Activated T-cell treated with anti-CD3 and anti-CD28 coated beads, Interleukin-2, amount 50 U/mL, for 72 hours (primary cell): ENCODE measurements at regions not wholly inside any gene's neighbourhood (a gene's known extent, or its start where the extent isn't known, plus 50 kb on each side); places are given as distances from the start of the nearest gene placed in this dataset.

ENCODE experiments used
- ATAC-seq, 2 donors: fragments of 150-1000 bp; cut with Tn5 transposase; replicated peaks in 1 of 2; 2 replicates each; pipeline ENCODE4 v1.10.0; 2021; ENCODE audit warnings: moderate library complexity in 2 of 2, mild to moderate bottlenecking in 1 of 2
- DNase-seq, 2 donors: peaks; one replicate each; pipeline ENCODE4 v3.0.0; 2021 to 2022; ENCODE audit warnings: mixed read lengths in 1 of 2
- H3K27ac Mint-ChIP-seq: one replicate; pipeline ENCODE4 v1.8.0; 2022; ENCODE audit warnings: mild to moderate bottlenecking, moderate library complexity, mixed read lengths
- H3K27me3 Mint-ChIP-seq: one replicate; pipeline ENCODE4 v1.8.0; 2022; ENCODE audit warnings: low read depth, mixed read lengths
- H3K36me3 Mint-ChIP-seq, 2 donors: one replicate each; pipeline ENCODE4 v1.8.0; 2022; ENCODE audit warnings: mixed read lengths in 2 of 2, mild to moderate bottlenecking in 1 of 2; ENCODE audit not compliant: insufficient read depth in 2 of 2
- H3K4me1 Mint-ChIP-seq: one replicate; pipeline ENCODE4 v1.8.0; 2022; ENCODE audit warnings: low read depth, mixed read lengths
- H3K4me3 Mint-ChIP-seq, 2 donors: one replicate each; pipeline ENCODE4 v1.8.0; 2022; ENCODE audit warnings: mild to moderate bottlenecking in 2 of 2, mixed read lengths in 2 of 2, moderate library complexity in 2 of 2
- H3K9me3 Mint-ChIP-seq, 2 donors: one replicate each; pipeline ENCODE4 v1.8.0; 2022; ENCODE audit warnings: mixed read lengths in 2 of 2

DNA sequence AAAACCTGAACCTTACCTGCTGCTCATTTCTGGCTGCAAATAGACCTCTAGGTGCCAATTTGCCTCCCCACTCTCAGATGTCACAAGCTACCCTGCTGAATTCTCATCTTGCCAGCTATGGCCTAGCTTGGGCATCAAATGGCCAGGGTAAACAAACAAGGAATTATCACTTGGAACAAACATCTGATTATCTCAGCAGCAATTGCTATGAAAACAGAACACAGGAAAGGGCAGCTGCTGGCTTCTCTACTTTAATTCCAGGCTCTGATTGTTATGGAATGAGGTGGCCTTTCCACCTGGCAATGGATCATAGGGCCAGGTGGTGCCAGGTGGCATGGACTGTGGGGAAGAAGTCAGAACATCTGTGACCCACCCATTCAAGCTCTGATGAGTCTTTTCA is 505.1 kb downstream of the TLR4 start:
- ATAC-seq (no peak), DNase-seq (no peak)
- Mint-ChIP-seq H3K4me1 (no peaks in the 10 kb centered on the region), H3K4me3 (no peak overlapping the region), H3K36me3 (no peaks in the 10 kb centered on the region), H3K27ac (no peak overlapping the region), H3K27me3 (no peaks in the 10 kb centered on the region), H3K9me3 (peaks cover 1 to 6% of the 10 kb centered on the region in 2 donors)

DNA sequence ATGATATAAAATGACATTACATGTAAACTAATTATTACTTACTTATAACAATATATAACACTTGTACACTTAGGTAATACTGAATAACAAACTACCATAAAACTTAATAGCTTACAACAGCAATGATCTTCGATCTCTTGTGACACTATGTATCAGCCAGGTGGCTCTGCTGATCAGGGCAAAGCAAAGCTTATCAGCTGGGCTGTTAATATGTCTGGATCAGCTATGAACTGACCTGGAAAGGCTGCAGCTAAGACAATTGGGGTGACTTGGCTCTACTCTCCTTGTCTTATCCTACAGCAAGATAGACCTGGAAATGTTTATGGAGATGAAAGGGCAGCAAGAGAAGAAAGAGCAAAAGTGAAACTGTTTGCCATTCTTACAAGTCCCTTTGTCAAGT is 511.3 kb downstream of the TLR4 start:
- no peaks in the 10 kb centered on the region for H3K27me3 Mint-ChIP-seq
- no peaks in the 10 kb centered on the region for H3K4me1 Mint-ChIP-seq
- no peaks in the 10 kb centered on the region for H3K36me3 Mint-ChIP-seq
- H3K27ac Mint-ChIP-seq = no peak overlapping the region
- no peak for DNase-seq
- H3K4me3 Mint-ChIP-seq = no peak overlapping the region
- ATAC-seq = no peak
- peaks cover 0 to 3% of the 10 kb centered on the region in 2 donors for H3K9me3 Mint-ChIP-seq

- H3K9me3 Mint-ChIP-seq = peaks cover 0 to 1% of the 10 kb centered on the region in 2 donors
- H3K36me3 Mint-ChIP-seq = no peaks in the 10 kb centered on the region
- H3K4me3 Mint-ChIP-seq = no peak overlapping the region
- H3K27ac Mint-ChIP-seq = no peak overlapping the region
- no peaks in the 10 kb centered on the region for H3K4me1 Mint-ChIP-seq
- ATAC-seq (no peak), DNase-seq (no peak)
- no peaks in the 10 kb centered on the region for H3K27me3 Mint-ChIP-seq
Observed at GRCh38 chr9:118222375-118222774, 518.2 kb downstream of the TLR4 start.

- Mint-ChIP-seq H3K27me3 (no peaks in the 10 kb centered on the region), H3K36me3 (no peaks in the 10 kb centered on the region), H3K27ac (no peak overlapping the region), H3K4me1 (no peaks in the 10 kb centered on the region), H3K9me3 (peaks cover 0 to 1% of the 10 kb centered on the region in 2 donors), H3K4me3 (no peak overlapping the region)
- no peak for DNase-seq
- ATAC-seq = no peak
Observed at GRCh38 chr9:118223111-118223510, 518.9 kb downstream of the TLR4 start.

DNA sequence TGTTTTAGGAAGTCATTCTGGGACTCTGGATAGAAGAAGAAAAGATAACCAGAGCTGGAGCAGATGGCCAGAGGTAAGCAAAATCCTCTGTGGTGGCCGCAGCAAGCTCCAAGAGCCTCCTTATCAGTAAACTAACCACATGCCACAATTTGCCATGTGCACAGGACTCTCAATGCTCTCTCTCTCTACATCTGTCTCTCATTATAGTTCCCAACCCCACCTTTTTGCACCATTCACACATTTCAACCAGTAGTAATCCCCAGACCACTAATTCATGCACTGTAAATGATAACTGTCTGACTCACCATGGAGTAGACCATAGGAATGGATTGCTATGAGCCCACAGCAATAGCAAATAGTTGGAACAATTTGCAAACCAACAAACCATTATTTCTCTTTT is 526.1 kb downstream of the TLR4 start:
- ATAC-seq (no peak), DNase-seq (no peak)
- Mint-ChIP-seq H3K27me3 (no peaks in the 10 kb centered on the region), H3K36me3 (no peaks in the 10 kb centered on the region), H3K4me1 (no peaks in the 10 kb centered on the region), H3K9me3 (peaks cover 1 to 3% of the 10 kb centered on the region in 2 donors), H3K27ac (no peak overlapping the region), H3K4me3 (no peak overlapping the region)

DNA sequence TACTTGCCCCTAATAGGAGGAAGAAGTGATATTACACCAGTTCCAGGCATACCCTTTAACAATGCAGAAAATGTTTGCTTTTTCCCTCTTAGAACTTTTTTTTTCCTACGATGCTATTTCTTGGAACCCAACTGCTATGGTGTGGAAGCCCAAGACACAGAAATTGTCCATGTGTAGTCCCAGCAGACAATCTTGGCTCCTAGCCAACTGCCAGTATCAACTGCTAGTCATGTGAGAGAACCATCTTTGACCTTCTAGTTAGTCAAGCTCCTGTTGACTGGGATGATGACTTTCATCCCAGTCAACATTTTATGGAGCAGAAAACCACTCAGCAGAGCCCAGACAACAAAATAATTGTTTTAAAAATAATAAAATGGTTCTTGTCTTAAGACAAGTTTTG is 532.4 kb downstream of the TLR4 start:
- no peak for DNase-seq
- Mint-ChIP-seq H3K4me3 (no peak overlapping the region), H3K27me3 (no peaks in the 10 kb centered on the region), H3K27ac (no peak overlapping the region), H3K4me1 (no peaks in the 10 kb centered on the region), H3K9me3 (peaks cover 2 to 3% of the 10 kb centered on the region in 2 donors), H3K36me3 (no peaks in the 10 kb centered on the region)
- ATAC-seq = no peak

DNA sequence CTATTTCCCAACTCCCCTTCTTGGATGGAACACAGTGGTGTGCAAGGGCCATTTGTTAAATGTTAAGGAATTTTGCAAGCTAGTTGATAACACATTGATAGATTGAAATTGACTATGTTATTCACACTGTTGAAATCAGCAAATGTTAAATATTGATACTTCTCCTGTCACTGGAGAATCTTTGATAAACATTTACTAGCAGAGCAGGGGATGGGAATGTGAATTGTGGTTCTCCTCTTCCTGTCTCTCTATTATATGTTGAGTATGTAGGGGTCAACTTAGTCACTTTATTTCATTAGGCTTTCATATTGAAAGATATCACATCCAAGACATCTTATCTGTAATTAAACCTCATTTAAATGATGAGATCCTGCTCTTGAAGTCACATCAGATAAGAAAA is 533.9 kb downstream of the TLR4 start:
- Mint-ChIP-seq H3K27ac (no peak overlapping the region), H3K36me3 (peaks cover 0 to 1% of the 10 kb centered on the region in 2 donors), H3K9me3 (peaks cover 2 to 4% of the 10 kb centered on the region in 2 donors), H3K4me1 (no peaks in the 10 kb centered on the region), H3K4me3 (no peak overlapping the region), H3K27me3 (no peaks in the 10 kb centered on the region)
- ATAC-seq (no peak), DNase-seq (no peak)

DNA sequence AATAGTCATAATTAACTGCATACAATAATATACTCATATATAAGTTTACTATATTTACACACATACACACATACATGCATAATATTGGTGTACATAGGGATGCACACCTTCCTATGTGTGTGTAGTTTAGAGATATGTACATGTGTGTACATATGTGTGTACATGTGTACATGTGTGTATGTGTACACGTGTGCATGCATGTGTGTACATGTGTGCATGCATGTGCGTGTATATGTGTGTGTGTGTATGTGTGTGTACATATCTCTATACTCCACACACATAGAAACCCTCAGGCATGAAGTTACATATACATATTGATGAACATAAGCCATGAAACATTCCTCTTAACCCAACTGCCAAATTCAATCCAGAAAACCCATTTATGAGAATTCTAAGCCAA is 547.8 kb downstream of the TLR4 start:
- H3K4me1 Mint-ChIP-seq = no peaks in the 10 kb centered on the region
- H3K4me3 Mint-ChIP-seq = no peak overlapping the region
- H3K27me3 Mint-ChIP-seq = no peaks in the 10 kb centered on the region
- H3K36me3 Mint-ChIP-seq = peaks cover 0 to 1% of the 10 kb centered on the region in 2 donors
- H3K9me3 Mint-ChIP-seq = peaks cover 4 to 8% of the 10 kb centered on the region in 2 donors
- DNase-seq (no peak), ATAC-seq (no peak)
- no peak overlapping the region for H3K27ac Mint-ChIP-seq

DNA sequence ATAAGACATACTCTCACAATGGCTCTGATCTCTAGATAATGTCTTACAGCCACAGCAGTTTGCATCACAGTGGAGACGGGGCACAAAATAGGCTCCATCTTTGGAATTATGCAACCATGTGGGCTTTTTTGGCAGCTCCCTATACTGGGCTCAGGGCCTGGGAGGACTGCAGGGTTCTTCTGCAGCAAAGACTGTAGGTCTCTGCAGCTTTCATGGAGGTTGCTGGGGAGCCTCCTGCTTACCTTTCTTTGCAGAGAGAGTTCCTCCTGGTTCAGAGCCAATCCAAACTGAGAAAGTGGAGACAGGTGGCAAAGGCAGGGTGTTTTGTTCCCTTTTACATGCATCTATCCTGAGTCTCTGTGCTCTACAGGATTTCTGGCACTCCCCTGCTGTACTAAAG is 558.0 kb downstream of the TLR4 start:
- no peaks in the 10 kb centered on the region for H3K27me3 Mint-ChIP-seq
- no peaks in the 10 kb centered on the region for H3K36me3 Mint-ChIP-seq
- H3K9me3 Mint-ChIP-seq = peaks cover 4 to 6% of the 10 kb centered on the region in 2 donors
- no peak overlapping the region for H3K4me3 Mint-ChIP-seq
- DNase-seq (no peak), ATAC-seq (no peak)
- H3K27ac Mint-ChIP-seq = no peak overlapping the region
- H3K4me1 Mint-ChIP-seq = no peaks in the 10 kb centered on the region

DNA sequence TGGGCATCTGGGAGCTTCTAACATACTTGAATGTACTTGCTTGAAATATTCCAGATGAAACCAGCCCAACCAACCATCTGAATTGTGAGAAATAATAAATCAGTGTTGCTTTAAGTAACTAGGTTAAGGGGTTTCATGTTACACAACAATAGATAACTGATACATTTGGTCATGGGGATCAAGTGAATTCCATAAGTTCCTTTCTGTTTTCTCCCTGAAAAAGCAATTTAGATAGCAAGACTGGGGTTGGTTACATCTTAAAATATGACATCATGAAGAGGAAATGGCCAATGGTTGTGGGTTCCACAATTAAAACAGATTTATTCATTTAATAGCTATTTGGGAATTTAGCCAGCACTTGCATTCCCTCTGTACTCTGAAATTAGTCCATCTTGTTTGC is 559.7 kb downstream of the TLR4 start:
- Mint-ChIP-seq H3K4me1 (no peaks in the 10 kb centered on the region), H3K27ac (no peak overlapping the region), H3K27me3 (no peaks in the 10 kb centered on the region), H3K9me3 (peaks cover 2 to 6% of the 10 kb centered on the region in 2 donors), H3K36me3 (no peaks in the 10 kb centered on the region), H3K4me3 (no peak overlapping the region)
- no peak for ATAC-seq
- no peak for DNase-seq

- no peak for ATAC-seq
- Mint-ChIP-seq H3K9me3 (peaks cover 0 to 1% of the 10 kb centered on the region in 2 donors), H3K36me3 (no peaks in the 10 kb centered on the region), H3K27ac (no peak overlapping the region), H3K4me3 (no peak overlapping the region), H3K27me3 (no peaks in the 10 kb centered on the region), H3K4me1 (no peaks in the 10 kb centered on the region)
- DNase-seq = no peak
Observed at GRCh38 chr9:118268046-118268445, 563.8 kb downstream of the TLR4 start.

DNA sequence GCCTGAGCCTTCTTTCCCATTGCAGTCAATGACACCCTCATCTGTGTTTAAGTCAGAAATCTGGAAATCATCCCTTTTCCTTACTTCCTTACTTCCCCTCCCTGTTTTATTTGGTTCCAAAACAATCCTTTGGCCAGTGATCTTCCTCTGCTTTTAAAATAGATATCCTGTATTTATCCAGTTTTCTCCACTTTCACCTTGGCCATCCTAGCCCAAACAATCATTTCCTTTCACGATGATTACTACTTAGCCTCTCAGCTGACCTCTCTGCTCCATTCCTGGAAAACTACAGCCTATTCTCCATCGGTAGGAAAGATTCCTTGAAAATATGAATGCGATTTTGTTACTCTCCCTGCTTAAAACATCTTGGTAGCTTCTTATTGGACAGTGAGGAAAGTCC is 565.4 kb downstream of the TLR4 start:
- ATAC-seq (no peak), DNase-seq (no peak)
- Mint-ChIP-seq H3K27me3 (no peaks in the 10 kb centered on the region), H3K9me3 (peaks cover 0 to 1% of the 10 kb centered on the region in 2 donors), H3K27ac (no peak overlapping the region), H3K4me1 (no peaks in the 10 kb centered on the region), H3K4me3 (no peak overlapping the region), H3K36me3 (no peaks in the 10 kb centered on the region)

DNA sequence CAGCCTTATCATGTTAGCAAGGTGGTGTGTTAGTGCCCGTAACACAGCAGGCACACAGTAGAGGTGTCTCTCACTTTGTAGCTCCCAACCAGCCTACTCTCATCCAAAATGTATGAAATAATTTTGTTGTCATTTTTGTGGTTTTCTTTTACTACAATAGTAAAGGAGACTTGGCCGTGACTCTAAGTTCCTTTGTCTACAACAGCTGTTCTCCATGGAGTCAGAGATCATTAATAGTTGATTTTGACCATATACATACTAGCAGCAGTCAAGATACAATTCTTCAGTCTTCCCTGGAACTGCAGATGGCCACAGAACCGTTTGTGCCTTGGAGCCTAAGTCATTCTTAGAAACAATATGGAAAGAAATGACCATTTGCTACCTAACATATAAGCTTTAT is 567.1 kb downstream of the TLR4 start:
- Mint-ChIP-seq H3K9me3 (peaks cover 0 to 2% of the 10 kb centered on the region in 2 donors), H3K36me3 (no peaks in the 10 kb centered on the region), H3K4me3 (no peak overlapping the region), H3K27me3 (no peaks in the 10 kb centered on the region), H3K4me1 (no peaks in the 10 kb centered on the region), H3K27ac (no peak overlapping the region)
- ATAC-seq (no peak), DNase-seq (no peak)

GRCh38 chr9:118271936-118272335 is 567.7 kb downstream of the TLR4 start:
- DNase-seq = no peak
- H3K9me3 Mint-ChIP-seq = peaks cover 0 to 3% of the 10 kb centered on the region in 2 donors
- H3K27me3 Mint-ChIP-seq = no peaks in the 10 kb centered on the region
- H3K27ac Mint-ChIP-seq = no peak overlapping the region
- no peaks in the 10 kb centered on the region for H3K36me3 Mint-ChIP-seq
- ATAC-seq = no peak
- no peak overlapping the region for H3K4me3 Mint-ChIP-seq
- no peaks in the 10 kb centered on the region for H3K4me1 Mint-ChIP-seq
